Tibial nerve (tissue), 3 donors: ENCODE measurements at regions not wholly inside any gene's neighbourhood (a gene's known extent, or its start where the extent isn't known, plus 50 kb on each side); places are given as distances from the start of the nearest gene placed in this dataset.

Source experiments
- CTCF ChIP-seq, 5 experiments: fragments of 200-600 bp in 3 of 5; fragments of 450-650 bp in 2 of 5; sonication (generic) in 3 of 5; IDR thresholded peaks; one replicate each; pipeline ENCODE4 v1.5.1; 2016 to 2019; ENCODE audit warnings: antibody characterized with exemption in 5 of 5, mild to moderate bottlenecking in 3 of 5, moderate library complexity in 2 of 5
- POLR2A ChIP-seq, 2 donors: fragments of 450-650 bp; IDR thresholded peaks; one replicate each; pipeline ENCODE4 v1.6.1; 2017; ENCODE audit warnings: antibody characterized with exemption in 2 of 2, mild to moderate bottlenecking in 2 of 2, moderate library complexity in 2 of 2

DNA sequence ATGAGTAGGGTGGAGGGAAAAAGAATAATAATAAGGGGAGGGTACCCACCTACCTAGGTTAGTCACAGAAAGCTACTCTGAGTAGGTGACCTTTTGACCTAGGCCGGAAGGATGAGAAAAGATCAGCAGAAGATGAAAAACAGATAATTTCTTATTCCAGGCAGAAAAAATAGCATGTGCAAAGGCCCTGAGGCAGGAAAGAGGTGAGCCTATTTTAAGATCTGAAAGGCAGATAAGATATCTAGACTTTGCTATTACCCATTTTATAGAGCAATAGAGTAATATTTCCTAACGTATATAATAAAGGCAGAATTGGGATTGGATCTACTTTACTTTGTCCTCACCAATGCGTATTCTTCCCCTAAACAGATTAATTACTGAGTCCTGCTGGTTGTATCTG is 393.9 kb upstream of the MPDZ start:
- no peak for TF ChIP-seq CTCF (IDR thresholded peaks at IDR 0.05)
- TF ChIP-seq POLR2A (IDR thresholded peaks at IDR 0.05), result no peak
